Femur (tissue), 1 donor: ENCODE measurements at regions not wholly inside any gene's neighbourhood (a gene's known extent, or its start where the extent isn't known, plus 50 kb on each side); places are given as distances from the start of the nearest gene placed in this dataset.
A peak's percentile ranks its signal among the peaks of the same experiment; 100 is the strongest.
"Not testable (repeated sequence)": the region's sequence is repeated elsewhere in the genome, so short reads cannot be mapped to it uniquely, and the experiment has no call there.

Experiments
- DNase-seq: peaks from one replicate; pipeline ENCODE4 v3.0.0-alpha.2; 2017

DNA sequence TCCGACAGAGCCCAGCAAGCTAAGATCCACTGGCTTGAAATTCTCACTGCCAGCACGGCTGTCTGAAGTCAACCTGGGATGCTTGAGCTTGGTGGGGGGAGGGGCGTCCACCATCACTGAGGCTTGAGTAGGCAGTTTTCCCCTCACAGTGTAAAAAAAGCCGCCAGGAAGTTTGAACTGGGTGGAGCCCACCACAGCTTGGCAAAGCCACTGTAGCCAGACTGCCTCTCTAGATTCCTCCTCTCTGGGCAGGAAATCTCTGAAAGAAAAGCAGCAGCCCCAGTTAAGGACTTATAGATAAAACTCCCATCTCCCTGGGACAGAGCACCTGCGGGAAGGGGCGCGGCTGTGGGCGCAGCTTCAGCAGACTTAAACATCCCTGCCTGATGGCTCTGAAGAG, 68.7 kb upstream of the LIPC start:
- peak; percentile 29 for DNase-seq

DNA sequence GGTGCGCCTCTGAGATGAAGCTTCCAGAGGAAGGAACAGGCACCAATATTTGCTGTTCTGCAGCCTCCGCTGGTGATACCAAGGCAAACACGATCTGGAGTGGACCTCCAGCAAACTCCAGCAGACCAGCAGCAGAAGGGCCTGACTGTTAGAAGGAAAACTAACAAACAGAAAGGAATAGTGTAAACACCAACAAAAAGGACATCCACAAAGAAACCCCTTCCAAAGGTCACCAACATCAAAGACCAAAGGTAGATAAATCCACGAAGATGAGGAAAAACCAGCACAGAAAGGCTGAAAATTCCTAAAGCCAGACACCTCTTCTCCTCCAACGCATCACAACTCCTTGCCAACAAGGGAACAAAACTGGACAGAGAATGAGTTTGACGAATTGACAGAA, 68.1 kb upstream of the LIPC start:
- not testable (repeated sequence) for DNase-seq

DNA sequence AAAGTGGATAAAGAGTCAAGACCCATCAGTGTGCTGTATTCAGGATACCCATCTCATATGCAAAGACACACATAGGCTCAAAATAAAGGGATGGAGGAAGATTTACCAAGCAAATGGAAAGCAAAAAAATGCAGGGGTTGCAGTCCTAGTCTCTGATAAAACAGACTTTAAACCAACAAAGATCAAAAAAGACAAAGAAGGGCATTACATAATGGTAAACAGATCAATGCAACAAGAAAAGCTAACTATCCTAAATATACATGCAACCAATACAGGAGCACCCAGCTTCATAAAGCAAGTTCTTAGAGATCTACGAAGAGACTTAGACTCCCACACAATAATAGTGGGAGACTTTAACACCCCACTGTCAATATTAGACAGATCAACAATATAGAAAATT, 66.7 kb upstream of the LIPC start:
- not testable (repeated sequence) for DNase-seq

DNA sequence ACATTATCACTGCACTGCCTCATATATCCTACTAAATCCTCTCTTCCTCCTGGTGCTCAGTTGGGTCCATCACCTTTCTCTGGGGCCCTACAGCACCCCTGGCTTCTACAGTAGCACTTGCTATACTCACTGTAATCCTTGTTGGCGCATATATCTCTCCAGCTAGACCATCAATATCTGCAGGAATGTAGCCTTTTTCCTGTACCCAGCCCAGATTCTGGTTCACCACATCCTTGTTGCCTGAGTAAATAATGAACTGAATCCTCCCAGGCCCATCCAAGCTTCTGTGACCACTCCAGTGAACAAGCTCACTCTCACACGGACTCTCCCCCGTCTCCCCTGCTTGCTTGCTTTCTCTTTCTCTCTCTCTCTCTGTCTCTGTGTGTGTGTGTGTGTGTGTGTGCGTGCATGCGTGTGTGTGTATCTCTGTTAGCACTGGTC, 62.5 kb upstream of the LIPC start:
- DNase-seq: peak; percentile 55

DNA sequence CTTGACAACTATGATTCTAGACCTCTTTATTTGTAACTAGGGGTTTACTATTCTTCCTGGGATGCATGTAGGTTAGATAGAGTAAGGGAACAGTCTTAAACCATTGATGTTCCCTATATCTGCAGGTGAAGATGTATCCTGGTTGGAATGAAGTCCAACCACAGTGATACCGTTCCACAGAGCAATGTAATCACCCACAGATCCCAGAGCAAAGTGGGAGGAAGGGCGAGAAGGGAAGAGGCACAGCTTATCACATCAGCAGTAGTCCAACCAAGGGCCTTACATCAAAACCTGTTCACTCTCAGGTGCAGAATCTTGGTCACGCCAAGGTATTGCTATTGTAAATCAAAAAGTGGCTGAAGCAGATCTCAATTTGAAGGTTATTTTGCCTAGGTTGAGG, 61.8 kb upstream of the LIPC start:
- no peak for DNase-seq

DNA sequence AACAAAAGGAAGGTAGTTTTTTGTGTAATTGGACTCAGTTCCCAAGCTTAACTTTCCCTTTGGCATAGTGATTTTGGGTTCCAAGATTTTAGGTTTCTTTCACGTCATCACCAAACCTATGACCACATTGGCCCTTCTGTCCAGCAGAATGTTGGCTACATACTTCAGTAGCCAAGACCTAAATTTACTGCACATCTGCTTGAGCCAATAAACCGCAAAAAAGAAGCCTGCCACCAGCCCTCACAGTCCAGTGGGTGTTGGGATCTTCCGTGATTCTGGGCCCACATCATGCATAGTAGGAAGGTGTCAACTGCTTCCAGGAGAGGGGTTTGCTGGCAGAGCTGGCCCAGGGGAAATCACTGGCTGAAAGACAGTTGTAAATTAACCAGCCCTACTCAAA, 57.6 kb upstream of the LIPC start:
- DNase-seq: no peak

DNA sequence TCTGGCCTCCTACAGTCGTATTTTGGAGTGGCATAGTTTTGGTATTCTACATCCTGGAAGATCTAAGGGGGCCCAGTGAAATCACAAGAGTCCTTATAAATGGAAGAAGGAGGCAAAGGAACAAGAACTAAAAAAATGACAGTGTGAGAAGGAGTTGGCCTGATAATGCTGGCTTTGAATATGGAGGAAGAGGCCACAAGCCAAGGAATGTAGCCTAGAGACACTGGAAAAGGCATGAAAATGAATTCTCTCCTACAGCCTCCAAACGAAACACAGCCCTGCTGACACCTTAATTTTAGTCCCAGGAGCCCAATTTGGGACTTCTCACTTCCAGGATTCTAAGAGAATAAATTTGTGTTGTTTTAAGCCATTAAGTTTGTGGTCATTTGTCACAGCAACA, 54.6 kb upstream of the LIPC start:
- DNase-seq: no peak

DNA sequence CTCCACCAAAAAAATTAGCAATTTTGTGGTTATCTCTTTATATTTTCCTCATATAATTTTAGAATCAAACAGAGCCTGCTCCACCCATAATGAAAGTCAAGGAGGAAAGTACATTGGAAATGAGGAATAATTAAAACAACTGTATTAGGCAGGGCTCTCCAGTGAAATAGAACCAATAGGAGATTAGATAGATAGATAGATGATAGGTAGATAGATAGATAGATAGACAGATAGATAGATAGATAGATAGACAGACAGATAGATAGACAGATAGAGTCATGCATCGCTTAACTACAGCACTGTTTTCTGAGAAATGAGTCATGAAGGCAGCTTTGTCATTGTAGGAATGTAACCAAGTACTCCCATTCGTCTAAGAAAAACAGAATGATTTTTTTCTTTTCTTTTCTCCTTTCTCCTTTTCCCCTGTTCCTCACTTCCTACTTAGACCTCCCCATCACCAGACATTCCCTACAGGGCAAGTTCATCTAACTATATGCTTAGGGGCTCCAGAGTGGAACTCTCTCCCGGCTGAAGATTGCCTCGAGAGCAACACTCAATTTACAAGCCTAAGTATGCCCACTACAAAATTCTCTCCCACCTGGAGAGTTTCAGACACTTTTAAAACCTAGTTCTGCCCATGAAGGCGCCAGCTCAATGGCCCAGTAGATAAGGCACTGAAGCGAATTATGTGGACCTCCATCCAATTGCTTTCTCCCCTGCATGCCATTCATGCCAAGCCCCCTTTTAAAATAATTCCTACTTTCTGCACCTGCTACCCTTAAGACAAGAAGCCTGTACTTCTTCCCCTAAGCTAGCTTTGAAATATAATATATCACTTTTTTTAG, 53.3 kb upstream of the LIPC start:
- DNase-seq: no peak

DNA sequence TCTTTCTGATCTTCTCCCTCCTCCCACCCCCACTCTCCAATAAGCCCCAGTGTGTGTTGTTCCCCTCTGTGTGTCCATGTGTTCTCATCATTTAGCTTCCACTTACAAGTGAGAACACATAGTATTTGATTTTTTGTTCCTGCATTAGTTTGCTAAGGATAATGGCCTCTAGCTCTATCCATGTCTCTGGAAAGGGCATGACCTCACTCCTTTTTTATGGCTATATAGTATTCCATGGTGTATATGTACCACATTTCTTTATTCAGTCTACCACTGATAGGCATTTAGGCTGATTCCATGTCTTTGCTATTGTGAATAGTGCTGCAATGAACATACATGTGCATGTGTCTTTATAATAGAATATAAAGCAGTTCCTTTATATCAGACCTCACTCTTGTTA, 52.3 kb upstream of the LIPC start:
- DNase-seq: not testable (repeated sequence)

DNA sequence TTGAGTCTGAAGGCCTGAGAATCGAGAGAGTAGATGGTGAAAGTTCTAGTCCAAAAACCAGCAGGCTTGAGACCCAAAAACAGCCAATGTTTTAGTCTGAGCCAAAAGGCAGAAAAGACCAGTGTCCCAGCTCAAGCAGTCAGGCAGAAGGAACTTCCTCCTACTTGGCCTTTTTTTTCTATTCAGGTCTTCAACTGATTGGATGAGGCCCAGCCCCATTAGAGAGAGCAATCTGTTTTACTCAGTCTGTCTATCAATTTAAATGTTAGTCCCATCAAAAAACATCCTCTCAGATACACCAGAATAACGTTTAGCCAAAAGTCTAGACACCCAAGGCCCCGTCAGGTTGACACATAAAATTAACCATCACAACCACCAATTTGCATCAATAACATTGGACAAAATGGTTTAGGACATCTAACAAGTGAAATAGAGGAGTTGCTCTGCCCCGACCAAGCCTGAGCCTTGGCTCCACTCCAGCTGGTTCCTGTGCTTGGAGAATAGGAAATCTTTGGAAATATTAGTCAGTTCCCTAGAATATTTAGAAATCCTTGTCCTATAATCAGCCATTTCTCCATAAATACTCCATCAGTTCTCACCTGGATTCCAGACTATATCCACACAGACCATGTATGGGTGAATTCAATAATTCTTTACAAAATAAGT, 51.4 kb upstream of the LIPC start:
- DNase-seq: no peak

DNA sequence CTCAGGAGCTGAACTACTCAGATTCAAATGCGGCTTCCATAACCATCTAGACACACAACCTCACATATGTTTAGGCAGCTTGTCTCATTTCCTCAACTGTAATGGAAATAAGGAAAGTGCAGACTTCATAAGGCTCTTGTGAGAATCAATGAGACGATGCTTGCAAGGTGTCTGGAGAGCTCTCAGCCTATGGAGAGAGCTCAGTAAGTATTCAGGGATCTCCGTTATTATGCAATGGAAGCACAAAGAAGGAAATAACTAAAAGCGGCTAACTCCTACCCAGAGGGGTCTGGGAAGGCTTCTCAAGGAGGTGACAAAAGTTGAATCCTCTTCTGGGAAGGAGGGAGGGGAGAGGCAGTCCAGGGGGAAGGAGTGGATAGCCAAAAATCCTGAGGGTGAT, 50.1 kb upstream of the LIPC start:
- no peak for DNase-seq
